CD4-positive, alpha-beta T cell treated with Interleukin-17A for 1 hour (primary cell): ENCODE measurements at regions not wholly inside any gene's neighbourhood (a gene's known extent, or its start where the extent isn't known, plus 50 kb on each side); places are given as distances from the start of the nearest gene placed in this dataset.
"Not testable (repeated sequence)": the region's sequence is repeated elsewhere in the genome, so short reads cannot be mapped to it uniquely, and the experiment has no call there.

Source experiments
- DNase-seq: peaks from one replicate; pipeline ENCODE4 v3.0.0-alpha.2; 2020

- DNase-seq, result no peak
Observed at GRCh38 chrX:42432552-42432951, 345.4 kb downstream of the PPP1R2C start.

- DNase-seq, result no peak
Observed at GRCh38 chrX:42422961-42423360, 355.0 kb downstream of the PPP1R2C start.

GRCh38 chrX:42420426-42420825 is 357.5 kb downstream of the PPP1R2C start:
- DNase-seq, result no peak

DNA sequence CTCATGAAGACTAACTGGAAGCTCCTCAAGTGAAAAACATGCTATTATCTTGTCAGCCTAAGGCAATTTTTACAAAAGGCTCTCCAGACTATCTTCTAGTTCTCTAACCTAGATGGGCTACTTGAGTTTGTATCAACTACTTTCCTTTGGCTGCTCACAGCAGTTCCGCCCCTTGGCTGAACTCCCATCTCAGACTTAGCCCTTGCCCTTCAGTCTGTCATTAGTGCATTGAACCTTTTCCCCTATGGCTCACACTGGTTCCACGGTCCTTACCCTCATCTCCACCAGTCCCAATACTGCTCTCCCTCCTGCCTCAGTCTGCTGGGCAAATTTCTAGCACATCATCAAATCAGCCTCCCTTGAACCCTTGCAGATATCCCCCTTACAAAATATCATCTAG is 362.3 kb downstream of the PPP1R2C start:
- no peak for DNase-seq

DNA sequence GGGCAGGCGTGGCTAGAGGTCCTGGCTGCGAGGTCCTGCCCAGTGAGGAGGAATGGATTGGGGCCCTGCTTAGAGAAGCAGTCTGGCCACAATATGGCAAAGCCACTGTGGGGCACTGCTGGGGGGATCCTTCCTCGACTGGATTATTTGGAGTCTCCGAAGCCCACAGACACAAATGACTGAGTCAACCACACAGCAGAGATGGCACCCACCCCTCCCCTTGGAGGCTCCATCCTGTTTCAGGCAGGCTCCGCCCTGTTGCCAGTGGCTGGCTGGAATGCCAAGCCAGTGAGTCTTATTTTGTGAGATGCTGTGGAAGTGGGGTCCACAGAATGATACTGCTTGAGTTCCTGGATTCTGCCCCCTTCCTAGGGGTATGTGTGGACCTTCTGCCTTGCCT is 363.9 kb downstream of the PPP1R2C start:
- no peak for DNase-seq

GRCh38 chrX:42399632-42400024 is 378.3 kb downstream of the PPP1R2C start:
- DNase-seq, result peak; percentile 6

GRCh38 chrX:42398967-42399631 is 378.9 kb downstream of the PPP1R2C start:
- DNase-seq, result peak; percentile 31

DNA sequence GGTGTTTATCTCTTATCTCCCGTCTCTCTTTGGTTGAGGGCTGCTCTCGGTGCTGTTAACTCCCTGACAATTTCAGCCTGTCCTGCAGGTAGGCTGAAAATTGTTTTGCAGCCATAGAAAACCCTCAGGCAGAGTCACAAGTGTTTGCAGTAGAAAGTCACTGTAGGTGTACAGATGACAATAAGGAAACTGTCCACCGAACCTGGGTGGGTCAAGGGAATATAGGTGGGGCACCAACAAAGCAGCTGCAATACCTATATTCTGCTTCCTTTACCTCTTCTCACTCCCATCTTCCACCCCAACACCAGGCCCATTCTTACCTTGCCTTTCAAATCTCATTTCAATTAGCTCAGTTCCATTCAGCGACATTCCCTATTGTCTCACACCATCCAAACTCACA is 381.8 kb downstream of the PPP1R2C start:
- no peak for DNase-seq

- DNase-seq, result no peak
Observed at GRCh38 chrX:42392846-42393245, 385.1 kb downstream of the PPP1R2C start.

- no peak for DNase-seq
Observed at GRCh38 chrX:42386681-42387080, 391.3 kb downstream of the PPP1R2C start.

DNA sequence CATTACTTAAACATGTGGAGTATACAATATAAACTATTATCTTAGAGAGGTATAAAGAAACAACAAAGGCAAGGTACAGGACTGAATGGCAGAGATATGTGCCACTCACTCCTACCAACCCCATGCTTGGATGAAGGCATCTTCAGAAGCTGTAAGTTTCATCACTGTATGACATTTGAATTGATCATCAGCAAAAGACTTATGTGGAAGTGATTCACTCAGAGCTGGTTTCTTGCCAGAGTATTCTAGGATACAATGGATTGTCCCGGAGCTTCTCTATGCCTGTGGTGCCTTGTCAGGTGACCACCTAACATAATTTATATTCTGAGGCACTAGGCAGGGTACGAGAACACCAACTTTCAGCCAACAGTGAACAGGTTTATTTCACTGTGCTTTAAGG is 392.2 kb downstream of the PPP1R2C start:
- no peak for DNase-seq

GRCh38 chrX:42384956-42385355 is 393.0 kb downstream of the PPP1R2C start:
- DNase-seq, result no peak

DNA sequence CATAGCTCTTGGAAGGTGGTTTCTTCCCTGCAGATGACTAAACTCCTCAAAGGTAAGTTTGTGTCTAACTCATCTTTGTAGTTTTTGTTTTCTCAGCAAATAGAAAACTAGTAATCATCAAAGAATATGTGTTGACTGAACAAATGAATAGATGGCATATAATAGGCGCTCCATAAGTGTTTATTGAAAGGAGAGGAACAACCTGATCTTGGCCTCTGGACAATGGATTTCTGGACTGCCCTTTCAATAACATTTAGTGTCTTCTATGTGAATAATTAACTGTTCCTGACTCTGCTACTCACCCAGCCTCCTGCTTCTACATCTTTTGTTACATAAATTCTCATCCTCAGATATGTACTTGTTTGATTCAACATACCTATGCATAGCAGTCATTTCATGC is 399.1 kb downstream of the PPP1R2C start:
- no peak for DNase-seq

DNA sequence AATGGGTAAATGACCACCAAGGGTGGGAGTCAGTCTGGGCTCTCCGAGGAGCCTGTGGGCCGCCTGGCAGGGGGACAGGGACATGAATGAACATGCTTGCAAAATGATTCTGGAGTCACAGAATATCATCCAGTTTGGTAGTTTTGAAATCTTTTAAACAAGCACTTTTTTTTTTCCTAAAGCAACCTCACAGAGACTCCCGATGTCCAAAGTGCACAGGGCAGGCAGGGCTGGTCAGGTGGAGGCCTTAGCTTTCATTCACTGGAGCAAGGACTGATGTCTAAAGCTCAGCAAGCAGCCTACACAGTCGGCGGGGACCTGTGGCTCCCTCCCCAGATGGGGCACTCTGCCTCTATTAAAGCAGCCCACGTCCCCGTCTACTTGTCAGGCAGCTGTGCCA is 402.9 kb downstream of the PPP1R2C start:
- DNase-seq, result no peak

- no peak for DNase-seq
Observed at GRCh38 chrX:42366181-42366580, 411.8 kb downstream of the PPP1R2C start.

- DNase-seq, result no peak
Observed at GRCh38 chrX:42362219-42362618, 415.7 kb downstream of the PPP1R2C start.

DNA sequence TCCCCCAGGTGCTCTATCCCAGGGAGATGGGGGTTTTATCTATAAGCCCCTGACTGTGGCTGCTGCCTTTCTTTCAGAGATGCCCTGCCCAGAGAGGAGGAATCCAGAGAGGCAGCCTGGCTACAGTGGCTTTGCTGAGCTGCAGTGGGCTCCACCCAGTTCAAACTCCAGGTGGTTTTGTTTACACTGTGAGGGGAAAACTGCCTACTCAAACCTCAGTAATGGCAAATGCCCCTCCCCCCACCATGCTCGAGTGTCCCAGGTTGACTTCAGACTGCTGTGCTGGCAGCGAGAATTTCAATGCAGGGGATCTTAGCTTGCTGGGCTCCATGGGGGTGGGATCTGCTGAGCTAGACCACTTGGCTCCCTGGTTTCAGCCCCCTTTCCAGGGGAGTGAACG is 419.6 kb upstream of the CASK start:
- not testable (repeated sequence) for DNase-seq
